Ascending aorta (tissue), 2 donors: ENCODE measurements at regions not wholly inside any gene's neighbourhood (a gene's known extent, or its start where the extent isn't known, plus 50 kb on each side); places are given as distances from the start of the nearest gene placed in this dataset.

Source experiments
- DNase-seq, 2 donors: peaks; one replicate each; pipeline ENCODE4 v3.0.0-alpha.2; 2019; ENCODE audit warnings: low spot score in 2 of 2
- H3K27ac ChIP-seq, 2 donors: fragments of 200-600 bp; sonication (generic); one replicate each; pipeline ENCODE4 v1.5.1; 2016 to 2017; ENCODE audit warnings: mild to moderate bottlenecking in 1 of 2
- H3K27me3 ChIP-seq: fragments of 200-600 bp; sonication (generic); one replicate; pipeline ENCODE4 v1.5.1; 2017
- H3K36me3 ChIP-seq, 2 donors: fragments of 200-600 bp; sonication (generic); one replicate each; pipeline ENCODE4 v1.5.1; 2016
- H3K4me1 ChIP-seq, 2 donors: fragments of 200-600 bp; sonication (generic); one replicate each; pipeline ENCODE4 v1.5.1; 2016 to 2017; ENCODE audit warnings: mild to moderate bottlenecking in 1 of 2
- H3K4me3 ChIP-seq, 2 donors: fragments of 200-600 bp; sonication (generic); one replicate each; pipeline ENCODE4 v1.5.1; 2016 to 2017; ENCODE audit warnings: mild to moderate bottlenecking in 1 of 2
- H3K9me3 ChIP-seq, 2 donors: fragments of 200-600 bp; sonication (generic); one replicate each; pipeline ENCODE4 v1.5.1; 2016
- intact Hi-C: fragments of 100-400 bp; cut with DNase I; formaldehyde crosslinking; loops from one replicate; pipeline ENCODE4 v1.15.1; 2023
- TF ChIP-seq, protein P1 (sequence below), 3 experiments: fragments of 200-600 bp in 2 of 3; fragments of 450-650 bp in 1 of 3; sonication (generic) in 2 of 3; IDR thresholded peaks; one replicate each; pipeline ENCODE4 v1.5.1; 2016 to 2019; ENCODE audit warnings: antibody characterized with exemption in 3 of 3, mild to moderate bottlenecking in 1 of 3, moderate library complexity in 1 of 3

GRCh38 chr18:67846422-67847098 lies 330.0 kb upstream of the DSEL start:
- intact Hi-C loops, result loop anchor here (10.0 kb wide), 1 partner anchor 632 kb away; no protein-coding TSS in a partner anchor
- H3K27me3 ChIP-seq, result no peaks in the 10 kb centered on the region

GRCh38 chr18:67845035-67845434 lies 328.5 kb upstream of the DSEL start:
- H3K27ac ChIP-seq, result no peak overlapping the region
- no peak for DNase-seq
- intact Hi-C loops, result loop anchor here (10.0 kb wide), 1 partner anchor 630 kb away; no protein-coding TSS in a partner anchor
- H3K36me3 ChIP-seq, result no peaks in the 10 kb centered on the region
- H3K27me3 ChIP-seq, result no peaks in the 10 kb centered on the region
- H3K4me1 ChIP-seq, result no peaks in the 10 kb centered on the region
- no peaks in the 10 kb centered on the region for H3K9me3 ChIP-seq
- TF ChIP-seq, protein P1, sequence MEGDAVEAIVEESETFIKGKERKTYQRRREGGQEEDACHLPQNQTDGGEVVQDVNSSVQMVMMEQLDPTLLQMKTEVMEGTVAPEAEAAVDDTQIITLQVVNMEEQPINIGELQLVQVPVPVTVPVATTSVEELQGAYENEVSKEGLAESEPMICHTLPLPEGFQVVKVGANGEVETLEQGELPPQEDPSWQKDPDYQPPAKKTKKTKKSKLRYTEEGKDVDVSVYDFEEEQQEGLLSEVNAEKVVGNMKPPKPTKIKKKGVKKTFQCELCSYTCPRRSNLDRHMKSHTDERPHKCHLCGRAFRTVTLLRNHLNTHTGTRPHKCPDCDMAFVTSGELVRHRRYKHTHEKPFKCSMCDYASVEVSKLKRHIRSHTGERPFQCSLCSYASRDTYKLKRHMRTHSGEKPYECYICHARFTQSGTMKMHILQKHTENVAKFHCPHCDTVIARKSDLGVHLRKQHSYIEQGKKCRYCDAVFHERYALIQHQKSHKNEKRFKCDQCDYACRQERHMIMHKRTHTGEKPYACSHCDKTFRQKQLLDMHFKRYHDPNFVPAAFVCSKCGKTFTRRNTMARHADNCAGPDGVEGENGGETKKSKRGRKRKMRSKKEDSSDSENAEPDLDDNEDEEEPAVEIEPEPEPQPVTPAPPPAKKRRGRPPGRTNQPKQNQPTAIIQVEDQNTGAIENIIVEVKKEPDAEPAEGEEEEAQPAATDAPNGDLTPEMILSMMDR (IDR thresholded peaks at IDR 0.05), result no peak
- H3K4me3 ChIP-seq, result no peak overlapping the region

More at GRCh38 chr18:67846422-67847098, 330.0 kb upstream of the DSEL start:
- DNase-seq, result no peak
- Histone ChIP-seq H3K4me3 (no peak overlapping the region), H3K9me3 (no peaks in the 10 kb centered on the region), H3K36me3 (no peaks in the 10 kb centered on the region), H3K4me1 (no peaks in the 10 kb centered on the region), H3K27ac (no peak overlapping the region)
- TF ChIP-seq, protein P1 (IDR thresholded peaks at IDR 0.05), result no peak

DNA sequence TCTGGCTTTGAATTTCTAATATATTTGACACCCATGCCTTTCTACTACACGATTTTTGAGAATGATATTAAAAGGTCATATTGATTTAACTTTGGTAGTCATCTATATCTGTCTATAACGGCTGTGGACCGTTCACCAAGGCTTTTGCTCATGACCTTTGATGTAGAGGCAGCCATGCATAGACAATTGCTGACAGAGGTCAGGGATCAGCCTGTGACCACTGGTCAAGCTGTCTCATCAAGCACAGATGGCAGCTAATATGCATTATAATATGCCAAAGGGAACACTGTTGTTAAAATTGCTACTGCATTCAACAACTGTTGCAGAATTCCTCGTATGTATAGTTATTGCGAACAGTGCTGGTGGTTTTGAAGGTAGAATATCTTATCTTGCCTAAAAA lies 323.9 kb upstream of the DSEL start:
- TF ChIP-seq, protein P1 (IDR thresholded peaks at IDR 0.05), result no peak
- Histone ChIP-seq H3K4me1 (no peaks in the 10 kb centered on the region), H3K9me3 (no peaks in the 10 kb centered on the region), H3K36me3 (no peaks in the 10 kb centered on the region), H3K27me3 (no peaks in the 10 kb centered on the region), H3K27ac (no peak overlapping the region), H3K4me3 (no peak overlapping the region)
- intact Hi-C loops, result loop anchor here (10.0 kb wide), 1 partner anchor 626 kb away; no protein-coding TSS in a partner anchor
- no peak for DNase-seq

- intact Hi-C loops, result no loop called here
- no peak for DNase-seq
- H3K36me3 ChIP-seq, result no peaks in the 10 kb centered on the region
- H3K27ac ChIP-seq, result no peak overlapping the region
- H3K4me1 ChIP-seq, result no peaks in the 10 kb centered on the region
- TF ChIP-seq, protein P1 (IDR thresholded peaks at IDR 0.05), result no peak
- H3K4me3 ChIP-seq, result no peak overlapping the region
- H3K27me3 ChIP-seq, result no peaks in the 10 kb centered on the region
- no peaks in the 10 kb centered on the region for H3K9me3 ChIP-seq
Observed at GRCh38 chr18:67818432-67818831, 301.9 kb upstream of the DSEL start.

- intact Hi-C loops, result no loop called here
- Histone ChIP-seq H3K27ac (no peak overlapping the region), H3K36me3 (no peaks in the 10 kb centered on the region), H3K4me3 (no peak overlapping the region), H3K4me1 (no peaks in the 10 kb centered on the region), H3K27me3 (no peaks in the 10 kb centered on the region), H3K9me3 (no peaks in the 10 kb centered on the region)
- TF ChIP-seq, protein P1 (IDR thresholded peaks at IDR 0.05), result no peak
- DNase-seq, result no peak
Observed at GRCh38 chr18:67815280-67815679, 298.8 kb upstream of the DSEL start.
